ENCODE measurements at regions not wholly inside any gene's neighbourhood (a gene's known extent, or its start where the extent isn't known, plus 50 kb on each side); places are given as distances from the start of the nearest gene placed in this dataset.

GRCh38 chr1:228830185-228830953, 95.1 kb downstream of the RHOU start (continued):
- TF ChIP-seq ZNF280D (CRISPR knock-in tag; IDR thresholded peaks at IDR 0.05) (no peak), HNF4G (IDR thresholded peaks at IDR 0.05; ENCODE audit: borderline replicate concordance, low read depth, low read length) (no peak), HNF4G (CRISPR knock-in tag; IDR thresholded peaks at IDR 0.05; ENCODE audit: borderline replicate concordance, low read depth) (no peak), ZBTB49 (CRISPR knock-in tag; IDR thresholded peaks at IDR 0.05; ENCODE audit: borderline replicate concordance) (no peak), AHR (CRISPR knock-in tag; IDR thresholded peaks at IDR 0.05) (no peak), ESRRA (CRISPR knock-in tag; IDR thresholded peaks at IDR 0.05; ENCODE audit: low read depth) (no peak), HNRNPL (IDR thresholded peaks at IDR 0.05; ENCODE audit: low read depth, low read length) (0 out of 2 replicates have a peak, but pooled peaks have one; percentile 64), PRMT3 (CRISPR knock-in tag; IDR thresholded peaks at IDR 0.05; ENCODE audit: borderline replicate concordance, low read depth) (no peak), YEATS4 (CRISPR knock-in tag; IDR thresholded peaks at IDR 0.05; ENCODE audit: borderline replicate concordance) (0 out of 2 replicates have a peak, but pooled peaks have one; percentile 28), ADNP (CRISPR knock-in tag; IDR thresholded peaks at IDR 0.05) (no peak), YY1 (IDR thresholded peaks at IDR 0.05; ENCODE audit: insufficient read depth, insufficient replicate concordance, low read depth, low read length) (no peak), ARID4A (CRISPR knock-in tag; IDR thresholded peaks at IDR 0.05; ENCODE audit: borderline replicate concordance) (no peak)

All from HepG2 (cell line).